Muscle layer of duodenum (tissue), 2 donors: ENCODE measurements at regions not wholly inside any gene's neighbourhood (a gene's known extent, or its start where the extent isn't known, plus 50 kb on each side); places are given as distances from the start of the nearest gene placed in this dataset.
"Not testable (repeated sequence)": the region's sequence is repeated elsewhere in the genome, so short reads cannot be mapped to it uniquely, and the experiment has no call there.

ENCODE experiments used
- H3K27ac ChIP-seq: one replicate; pipeline ENCODE4 v1.7.0; 2013; ENCODE audit warnings: mild to moderate bottlenecking, low read length
- H3K27me3 ChIP-seq: one replicate; pipeline ENCODE4 v1.7.0; 2013; ENCODE audit warnings: low read depth, mild to moderate bottlenecking, control low read depth, low read length
- H3K36me3 ChIP-seq, 2 donors: one replicate each; pipeline ENCODE4 v1.7.0; 2013; ENCODE audit warnings: low read length in 2 of 2, control low read depth in 1 of 2, mild to moderate bottlenecking in 1 of 2; ENCODE audit not compliant: insufficient read depth in 2 of 2, control insufficient read depth in 1 of 2
- H3K4me1 ChIP-seq, 2 donors: one replicate each; pipeline ENCODE4 v1.7.0; 2013; ENCODE audit warnings: low read length in 2 of 2, mild to moderate bottlenecking in 2 of 2, control low read depth in 1 of 2, moderate library complexity in 1 of 2; ENCODE audit not compliant: insufficient read depth in 2 of 2, control insufficient read depth in 1 of 2
- H3K4me3 ChIP-seq, 2 donors: one replicate each; pipeline ENCODE4 v1.7.0; 2013; ENCODE audit warnings: low read length in 2 of 2, low read depth in 1 of 2, mild to moderate bottlenecking in 1 of 2
- H3K9me3 ChIP-seq, 2 donors: one replicate each; pipeline ENCODE4 v1.7.0; 2013; ENCODE audit warnings: low read length in 2 of 2, control low read depth in 1 of 2, mild to moderate bottlenecking in 1 of 2; ENCODE audit not compliant: control insufficient read depth in 1 of 2
- donor health status: healthy.

DNA sequence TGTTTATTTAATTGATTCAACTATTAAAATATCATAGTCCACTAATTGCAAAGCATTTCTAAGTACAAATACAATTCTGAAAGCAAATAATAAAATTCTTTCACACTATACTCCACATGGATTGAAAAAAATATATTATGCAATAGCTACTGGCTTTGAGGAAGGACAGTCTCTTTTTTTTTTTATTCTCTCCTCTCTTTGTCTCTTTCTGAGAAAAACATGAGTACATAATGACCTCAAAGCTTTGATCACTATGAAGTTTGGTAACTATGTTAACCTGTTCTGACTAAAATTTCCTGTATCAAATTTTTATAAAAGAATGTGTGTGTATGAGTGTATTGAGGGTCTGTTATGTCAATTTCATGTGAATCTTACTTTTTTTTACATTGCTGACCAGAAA lies 96.2 kb downstream of the RGS2 start:
- no peaks in the 10 kb centered on the region for H3K27me3 ChIP-seq
- H3K27ac ChIP-seq: peak overlapping the region; percentile 49
- no peaks in the 10 kb centered on the region for H3K9me3 ChIP-seq
- H3K4me3 ChIP-seq: no peak overlapping the region
- peaks cover 0 to 10% of the 10 kb centered on the region in 2 donors for H3K4me1 ChIP-seq
- no peaks in the 10 kb centered on the region for H3K36me3 ChIP-seq

- H3K36me3 ChIP-seq: no peaks in the 10 kb centered on the region
- peaks cover 0 to 10% of the 10 kb centered on the region in 2 donors for H3K4me1 ChIP-seq
- no peak overlapping the region for H3K4me3 ChIP-seq
- H3K27me3 ChIP-seq: no peaks in the 10 kb centered on the region
- no peak overlapping the region for H3K27ac ChIP-seq
- H3K9me3 ChIP-seq: no peaks in the 10 kb centered on the region
Measured at GRCh38 chr1:192906334-192906733, 97.5 kb downstream of the RGS2 start.

DNA sequence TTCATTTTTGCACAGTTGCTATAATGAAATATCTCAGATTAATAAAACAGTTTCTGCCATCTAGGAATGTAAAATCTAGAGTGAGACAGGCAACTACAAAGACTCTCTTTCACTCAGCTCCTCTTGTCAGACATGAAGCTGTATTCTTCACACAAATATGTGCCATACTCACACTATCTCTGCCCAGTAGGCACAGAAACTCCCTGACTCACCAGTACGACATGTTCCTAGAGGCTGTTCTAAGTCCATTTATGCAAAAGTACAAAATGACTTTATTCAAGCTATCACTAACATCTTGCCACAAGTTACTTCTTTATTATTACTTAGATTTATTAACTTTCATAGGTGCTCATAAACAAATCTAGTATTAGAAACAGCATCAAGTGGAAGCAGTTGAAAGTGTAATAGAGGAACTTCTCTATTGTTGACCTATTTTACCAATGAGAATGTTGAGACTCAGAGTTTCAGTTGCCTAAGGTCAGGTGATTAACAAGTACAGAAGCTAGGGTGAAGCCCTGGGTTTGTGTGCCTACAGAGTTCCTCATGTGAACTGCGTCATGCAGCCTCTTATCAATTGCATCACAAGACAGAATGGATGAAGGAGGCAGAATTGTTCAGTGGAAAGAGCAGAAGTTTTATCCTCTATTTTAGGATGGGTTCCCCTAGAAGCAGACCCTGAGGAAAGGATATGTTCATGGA lies 98.9 kb downstream of the RGS2 start:
- Histone ChIP-seq H3K9me3 (no peaks in the 10 kb centered on the region), H3K27me3 (no peaks in the 10 kb centered on the region), H3K4me1 (peaks cover 0 to 10% of the 10 kb centered on the region in 2 donors), H3K4me3 (no peak overlapping the region), H3K27ac (peak overlapping the region; percentile 64), H3K36me3 (no peaks in the 10 kb centered on the region)

DNA sequence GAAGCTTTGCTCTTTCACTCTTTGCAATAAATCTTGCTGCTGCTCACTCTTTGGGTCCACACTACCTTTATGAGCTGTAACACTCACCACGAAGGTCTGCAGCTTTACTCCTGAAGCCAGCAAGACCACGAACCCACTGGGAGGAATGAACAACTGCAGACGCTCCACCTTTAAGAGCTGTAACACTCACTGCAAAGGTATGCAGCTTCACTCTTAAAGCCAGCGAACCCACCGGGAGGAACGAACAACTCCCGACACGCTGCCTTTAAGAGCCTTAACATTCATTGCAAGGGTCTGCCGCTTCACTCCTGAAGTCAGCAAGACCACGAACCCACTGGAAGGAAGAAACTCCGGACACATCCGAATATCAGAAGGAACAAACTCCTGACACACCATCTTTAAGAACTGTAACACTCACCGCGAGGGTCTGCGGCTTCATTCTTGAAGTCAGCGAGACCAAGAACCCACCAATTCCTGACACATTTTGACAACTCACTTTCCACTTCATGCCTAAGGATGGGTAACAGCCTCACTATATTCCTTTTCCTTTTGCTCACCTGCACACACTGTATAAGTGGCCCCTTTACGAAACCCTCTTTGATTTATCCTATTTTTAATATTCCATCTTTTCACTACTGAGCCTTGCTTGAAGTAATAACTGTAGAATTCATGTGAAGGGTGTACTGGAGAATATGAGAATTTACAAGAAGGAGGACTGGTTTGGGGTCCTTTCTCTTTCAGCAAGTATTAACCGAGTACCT lies 103.2 kb downstream of the RGS2 start:
- peaks cover 5 to 10% of the 10 kb centered on the region in 2 donors for H3K4me1 ChIP-seq
- H3K9me3 ChIP-seq, H3K36me3 ChIP-seq, H3K4me3 ChIP-seq, H3K27me3 ChIP-seq, H3K27ac ChIP-seq: not testable (repeated sequence)

DNA sequence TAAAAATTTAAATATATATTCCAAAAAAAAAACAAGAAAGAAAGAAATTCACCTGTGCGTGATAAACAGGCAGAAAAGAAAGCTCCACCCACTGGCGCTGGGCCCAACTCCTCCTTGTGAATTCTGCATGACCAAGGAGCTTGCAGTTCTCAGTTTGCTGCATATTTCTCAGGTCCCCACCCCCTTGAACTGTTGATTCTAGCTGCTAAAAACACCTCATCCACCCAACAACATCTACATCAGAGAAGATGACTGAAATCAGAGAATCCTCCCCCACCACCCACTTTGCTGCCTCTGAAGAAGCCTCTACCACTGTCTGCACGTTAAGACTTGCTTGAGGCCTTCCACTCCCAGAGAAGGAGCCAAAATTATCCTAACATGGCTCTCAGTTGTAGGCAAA lies 104.8 kb downstream of the RGS2 start:
- Histone ChIP-seq H3K27ac (no peak overlapping the region), H3K4me1 (peaks cover 2 to 5% of the 10 kb centered on the region in 2 donors), H3K4me3 (no peak overlapping the region), H3K27me3 (no peaks in the 10 kb centered on the region), H3K36me3 (no peaks in the 10 kb centered on the region), H3K9me3 (no peaks in the 10 kb centered on the region)

GRCh38 chr1:192914092-192914491 lies 105.3 kb downstream of the RGS2 start:
- H3K36me3 ChIP-seq: no peaks in the 10 kb centered on the region
- H3K27me3 ChIP-seq: no peaks in the 10 kb centered on the region
- H3K4me1 ChIP-seq: peaks cover 0 to 5% of the 10 kb centered on the region in 2 donors

DNA sequence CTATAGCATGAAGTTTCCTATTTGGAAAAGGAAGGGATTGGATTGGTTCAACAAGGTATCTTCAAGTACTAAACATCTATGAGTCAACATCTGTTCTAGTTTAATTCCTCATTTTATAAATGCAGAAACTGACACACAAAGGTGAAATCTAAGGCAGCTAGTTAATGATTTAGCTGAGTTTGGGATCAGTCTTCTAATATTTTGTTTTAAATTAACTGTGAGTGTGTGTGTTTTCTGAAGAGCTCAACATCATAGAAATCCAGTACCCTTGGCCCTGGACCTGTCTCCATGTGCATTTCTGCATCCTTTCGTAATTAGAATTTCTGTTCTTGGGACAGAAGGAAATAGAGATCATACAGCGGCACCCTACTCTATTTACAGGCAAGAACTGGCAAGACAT lies 105.9 kb downstream of the RGS2 start:
- Histone ChIP-seq H3K4me1 (peaks cover 0 to 5% of the 10 kb centered on the region in 2 donors), H3K9me3 (no peaks in the 10 kb centered on the region), H3K27me3 (no peaks in the 10 kb centered on the region), H3K36me3 (no peaks in the 10 kb centered on the region), H3K4me3 (no peak overlapping the region), H3K27ac (no peak overlapping the region)

More at GRCh38 chr1:192914092-192914491, 105.3 kb downstream of the RGS2 start:
- Histone ChIP-seq H3K27ac (no peak overlapping the region), H3K4me3 (no peak overlapping the region), H3K9me3 (no peaks in the 10 kb centered on the region)

DNA sequence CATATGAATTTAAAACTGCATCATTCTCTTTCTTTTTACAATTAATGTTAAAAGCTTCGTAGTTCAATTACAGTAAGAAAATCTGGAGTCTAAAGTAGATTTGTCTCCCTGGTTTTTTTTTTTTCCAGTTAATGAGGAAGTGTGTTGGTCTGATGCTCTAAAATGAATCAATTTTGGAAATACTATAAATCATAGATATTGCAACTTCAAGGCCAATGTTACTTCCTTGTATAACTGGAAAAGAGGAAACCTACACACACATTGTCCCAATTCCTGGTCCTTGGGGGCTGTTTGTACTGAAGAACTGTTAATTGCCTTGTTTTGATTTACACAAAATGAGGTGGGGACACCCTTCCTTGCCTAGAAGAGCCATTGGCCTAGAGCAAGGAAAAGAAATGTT lies 107.2 kb downstream of the RGS2 start:
- no peak overlapping the region for H3K27ac ChIP-seq
- H3K4me1 ChIP-seq: peaks cover 0 to 12% of the 10 kb centered on the region in 2 donors
- no peak overlapping the region for H3K4me3 ChIP-seq
- H3K36me3 ChIP-seq: no peaks in the 10 kb centered on the region
- no peaks in the 10 kb centered on the region for H3K9me3 ChIP-seq
- no peaks in the 10 kb centered on the region for H3K27me3 ChIP-seq

DNA sequence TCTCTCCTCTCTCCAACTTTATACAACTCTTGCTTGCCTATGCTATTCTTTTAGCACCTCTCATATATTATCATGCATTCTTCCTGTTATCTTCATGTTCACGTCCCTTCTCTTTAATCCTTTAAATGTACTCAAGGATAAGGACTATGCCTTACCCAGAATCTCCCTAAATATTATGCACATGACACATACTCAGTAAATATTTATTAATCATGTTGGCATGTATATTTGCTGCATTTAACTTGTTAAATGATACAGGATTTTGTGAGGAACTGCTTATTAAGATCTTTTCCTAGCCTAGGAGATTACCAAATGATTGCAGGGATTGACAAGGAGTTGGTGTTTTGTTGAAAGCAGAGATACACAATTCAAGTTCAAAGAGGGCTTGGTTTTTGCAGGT lies 109.4 kb downstream of the RGS2 start:
- H3K36me3 ChIP-seq: no peaks in the 10 kb centered on the region
- H3K27ac ChIP-seq: no peak overlapping the region
- H3K4me3 ChIP-seq: no peak overlapping the region
- no peaks in the 10 kb centered on the region for H3K27me3 ChIP-seq
- H3K4me1 ChIP-seq: peaks cover 0 to 12% of the 10 kb centered on the region in 2 donors
- no peaks in the 10 kb centered on the region for H3K9me3 ChIP-seq

- Histone ChIP-seq H3K27ac (no peak overlapping the region), H3K9me3 (no peaks in the 10 kb centered on the region), H3K36me3 (no peaks in the 10 kb centered on the region), H3K4me3 (no peak overlapping the region), H3K4me1 (peaks cover 0 to 8% of the 10 kb centered on the region in 2 donors), H3K27me3 (no peaks in the 10 kb centered on the region)
Measured at GRCh38 chr1:192920412-192920811, 111.6 kb downstream of the RGS2 start.

GRCh38 chr1:192925609-192926008 lies 116.8 kb downstream of the RGS2 start:
- H3K4me3 ChIP-seq: no peak overlapping the region
- no peaks in the 10 kb centered on the region for H3K27me3 ChIP-seq
- no peaks in the 10 kb centered on the region for H3K36me3 ChIP-seq
- no peaks in the 10 kb centered on the region for H3K9me3 ChIP-seq
- H3K4me1 ChIP-seq: peaks cover 0 to 8% of the 10 kb centered on the region in 2 donors
- H3K27ac ChIP-seq: no peak overlapping the region
